ENCODE measurements at regions not wholly inside any gene's neighbourhood (a gene's known extent, or its start where the extent isn't known, plus 50 kb on each side); places are given as distances from the start of the nearest gene placed in this dataset.
A peak's percentile ranks its signal among the peaks of the same experiment; 100 is the strongest.
"Not testable (repeated sequence)": the region's sequence is repeated elsewhere in the genome, so short reads cannot be mapped to it uniquely, and the experiment has no call there.

DNA sequence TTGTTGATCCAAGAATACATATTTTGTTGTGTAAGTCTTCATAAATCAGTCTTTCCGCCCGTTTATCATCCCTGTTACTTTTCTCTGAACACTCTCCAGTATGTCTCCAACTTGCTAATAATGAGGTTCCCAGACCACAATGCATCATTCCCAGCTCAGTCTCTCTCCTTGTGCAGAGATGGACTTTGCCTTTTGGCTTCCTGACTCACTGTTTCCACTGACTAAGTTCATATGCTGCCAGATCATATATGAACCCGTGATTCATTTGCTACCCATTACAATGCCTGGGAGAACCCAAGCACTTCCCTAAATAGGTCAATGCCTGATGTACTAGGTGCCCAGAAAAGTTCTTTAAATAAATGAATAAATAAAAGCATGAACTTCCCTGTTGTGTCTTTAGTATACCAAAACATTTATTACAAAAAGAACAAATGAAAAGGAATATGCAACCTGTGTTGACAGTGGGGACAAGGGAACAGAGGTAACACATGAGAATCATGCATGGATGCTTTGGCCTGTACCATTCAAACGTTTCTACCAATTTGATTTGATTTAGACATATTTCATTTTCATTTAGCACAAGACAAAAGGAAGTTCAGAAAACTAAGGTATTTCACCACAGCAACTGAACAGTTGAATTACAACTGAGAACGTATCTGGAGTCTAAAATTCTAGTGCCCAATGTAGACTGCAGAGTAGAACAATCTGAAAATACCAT, 215.4 kb upstream of the HNRNPA3 start:
- no peaks in the 10 kb centered on the region for H3K36me3 Mint-ChIP-seq (ENCODE audit: low read depth)
- peak overlapping the region; percentile 78 for H3K27ac Mint-ChIP-seq
- H3K4me1 Mint-ChIP-seq (ENCODE audit: low read depth): peaks cover 24% of the 10 kb centered on the region
- DNase-seq (ENCODE audit: low spot score): no peak
- intact Hi-C loops (cut with micrococcal nuclease): loop anchor here (1.0 to 5.0 kb wide), 3 partner anchors 65 to 170 kb away; no protein-coding TSS in a partner anchor
- peaks cover 10% of the 10 kb centered on the region for H3K27me3 Mint-ChIP-seq (ENCODE audit: low read depth)
- H3K9me3 Mint-ChIP-seq: peaks cover 7% of the 10 kb centered on the region
- no peak overlapping the region for H3K4me3 Mint-ChIP-seq (ENCODE audit: low read depth)

DNA sequence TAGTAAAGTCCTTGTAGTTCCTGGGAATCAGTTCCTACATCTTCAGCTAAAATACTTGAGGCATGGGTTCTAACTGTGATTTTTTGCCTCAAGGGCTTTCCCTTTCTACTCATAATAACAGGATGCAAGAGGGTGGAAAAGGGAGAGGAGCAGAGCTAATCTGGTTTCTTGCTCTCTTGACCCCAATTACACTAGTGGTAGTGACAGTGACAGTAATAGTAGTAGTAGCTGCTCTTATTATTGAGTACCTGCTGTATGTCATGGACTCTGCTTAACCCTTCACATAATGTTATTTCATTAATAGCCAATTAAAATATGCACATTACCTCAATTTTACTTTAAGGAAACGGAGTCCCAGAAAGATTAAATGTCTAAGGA, 214.8 kb upstream of the HNRNPA3 start:
- peaks cover 24% of the 10 kb centered on the region for H3K4me1 Mint-ChIP-seq (ENCODE audit: low read depth)
- H3K27me3 Mint-ChIP-seq (ENCODE audit: low read depth): peaks cover 9% of the 10 kb centered on the region
- no peak for DNase-seq (ENCODE audit: low spot score)
- intact Hi-C loops (cut with micrococcal nuclease): loop anchor here (1.0 to 5.0 kb wide), 3 partner anchors 65 to 171 kb away; no protein-coding TSS in a partner anchor
- H3K9me3 Mint-ChIP-seq: peaks cover 7% of the 10 kb centered on the region
- H3K27ac Mint-ChIP-seq: peak overlapping the region; percentile 78
- H3K4me3 Mint-ChIP-seq (ENCODE audit: low read depth): no peak overlapping the region
- H3K36me3 Mint-ChIP-seq (ENCODE audit: low read depth): no peaks in the 10 kb centered on the region

DNA sequence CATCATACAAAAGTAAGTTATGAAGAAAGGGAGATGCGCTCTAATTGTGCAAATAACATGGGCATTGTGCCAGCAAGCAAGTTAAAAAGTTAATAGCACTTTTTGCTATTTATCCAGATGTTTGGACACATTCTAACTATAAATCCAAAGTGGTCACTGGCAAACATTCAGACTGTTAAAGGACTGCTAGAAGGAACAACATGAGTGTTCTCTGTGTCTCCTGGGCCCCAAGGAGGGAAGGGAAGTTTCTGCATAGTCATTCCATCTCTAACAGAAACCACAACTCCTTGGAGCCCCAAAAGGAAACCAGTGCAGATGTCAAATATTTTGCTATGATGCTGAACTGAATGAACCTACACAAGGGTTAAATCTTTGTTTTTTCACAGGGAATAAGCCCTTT, 213.3 kb upstream of the HNRNPA3 start:
- no peaks in the 10 kb centered on the region for H3K36me3 Mint-ChIP-seq (ENCODE audit: low read depth)
- intact Hi-C loops (cut with micrococcal nuclease): loop anchor here (5.0 kb wide), 1 partner anchor 148 kb away; no protein-coding TSS in a partner anchor
- peaks cover 24% of the 10 kb centered on the region for H3K4me1 Mint-ChIP-seq (ENCODE audit: low read depth)
- no peak for DNase-seq (ENCODE audit: low spot score)
- H3K9me3 Mint-ChIP-seq: no peaks in the 10 kb centered on the region
- no peaks in the 10 kb centered on the region for H3K27me3 Mint-ChIP-seq (ENCODE audit: low read depth)
- H3K27ac Mint-ChIP-seq: no peak overlapping the region
- no peak overlapping the region for H3K4me3 Mint-ChIP-seq (ENCODE audit: low read depth)

DNA sequence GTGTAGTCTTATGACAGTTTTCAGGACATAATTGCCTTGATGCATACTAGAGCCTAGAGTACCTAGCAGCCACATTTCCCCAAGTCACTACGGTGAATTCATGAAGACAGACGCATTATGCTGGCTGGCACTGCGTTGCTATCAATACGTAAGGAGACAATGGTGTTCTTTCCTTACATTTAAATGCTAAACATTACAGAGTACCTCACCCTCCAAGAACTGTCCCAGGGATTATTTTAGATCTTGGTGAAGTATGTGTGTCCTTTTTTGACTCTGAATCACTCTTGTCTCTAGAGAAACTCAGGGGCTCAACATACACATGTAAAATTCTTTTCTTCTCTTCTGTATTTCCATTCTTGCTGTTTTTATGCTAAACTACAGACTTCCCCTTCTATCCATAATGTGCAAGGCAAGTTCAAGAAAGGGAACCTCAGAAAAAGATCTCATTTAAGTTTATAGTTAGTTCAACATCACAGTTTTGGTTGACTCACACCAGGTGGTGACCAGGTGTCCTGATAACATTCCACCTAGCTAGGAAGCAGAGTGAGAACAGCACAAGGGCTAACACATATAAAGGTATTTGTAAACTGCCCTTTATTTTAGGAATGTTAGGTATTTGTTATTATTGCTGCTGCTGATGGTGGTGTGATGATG, 212.4 kb upstream of the HNRNPA3 start:
- Mint-ChIP-seq H3K9me3 (no peaks in the 10 kb centered on the region), H3K4me1 (ENCODE audit: low read depth) (peaks cover 24% of the 10 kb centered on the region), H3K36me3 (ENCODE audit: low read depth) (no peaks in the 10 kb centered on the region), H3K27ac (no peak overlapping the region), H3K27me3 (ENCODE audit: low read depth) (no peaks in the 10 kb centered on the region), H3K4me3 (ENCODE audit: low read depth) (no peak overlapping the region)
- DNase-seq (ENCODE audit: low spot score): no peak
- intact Hi-C loops (cut with micrococcal nuclease): no loop called here

DNA sequence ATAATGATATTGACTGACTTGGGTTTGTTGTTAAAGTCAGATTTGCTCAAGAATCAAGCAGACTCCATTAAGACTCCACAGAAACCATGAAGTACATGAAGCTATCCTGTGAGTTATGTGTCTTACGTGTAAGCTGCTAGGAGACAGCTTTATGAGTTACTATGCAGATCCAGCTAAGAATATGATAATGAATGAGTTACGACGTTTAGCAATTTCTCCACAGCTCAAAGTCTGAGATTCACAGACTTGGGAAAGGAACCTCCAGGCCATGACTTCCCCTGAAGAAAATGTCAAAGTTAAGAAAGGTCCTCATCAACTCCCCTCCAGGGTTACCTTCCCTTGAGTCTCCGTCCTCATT, 211.9 kb upstream of the HNRNPA3 start:
- no peaks in the 10 kb centered on the region for H3K36me3 Mint-ChIP-seq (ENCODE audit: low read depth)
- intact Hi-C loops (cut with micrococcal nuclease): no loop called here
- H3K4me1 Mint-ChIP-seq (ENCODE audit: low read depth): peaks cover 24% of the 10 kb centered on the region
- no peaks in the 10 kb centered on the region for H3K9me3 Mint-ChIP-seq
- no peak overlapping the region for H3K27ac Mint-ChIP-seq
- no peaks in the 10 kb centered on the region for H3K27me3 Mint-ChIP-seq (ENCODE audit: low read depth)
- no peak overlapping the region for H3K4me3 Mint-ChIP-seq (ENCODE audit: low read depth)
- no peak for DNase-seq (ENCODE audit: low spot score)

DNA sequence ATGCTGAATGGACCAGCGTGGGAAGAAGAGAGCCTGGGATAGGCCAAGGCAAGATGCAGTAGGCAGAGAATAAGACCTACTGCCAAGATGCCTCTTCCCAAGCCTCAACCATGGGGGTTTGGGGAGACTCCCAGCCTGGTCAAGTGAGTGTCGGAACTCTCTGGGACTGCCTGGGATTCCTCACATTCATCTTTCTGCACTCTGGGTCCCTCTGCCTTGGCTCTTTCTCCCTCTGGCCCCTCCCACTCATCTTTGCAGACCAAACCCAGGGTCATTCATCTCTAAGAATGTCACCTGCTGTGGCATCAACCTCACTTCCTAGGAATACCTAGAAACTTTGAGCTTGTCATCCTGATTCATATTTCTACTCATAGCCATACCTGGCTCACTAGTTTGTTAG, 211.3 kb upstream of the HNRNPA3 start:
- peaks cover 24% of the 10 kb centered on the region for H3K4me1 Mint-ChIP-seq (ENCODE audit: low read depth)
- DNase-seq (ENCODE audit: low spot score): no peak
- intact Hi-C loops (cut with micrococcal nuclease): no loop called here
- no peaks in the 10 kb centered on the region for H3K27me3 Mint-ChIP-seq (ENCODE audit: low read depth)
- H3K4me3 Mint-ChIP-seq (ENCODE audit: low read depth): no peak overlapping the region
- no peak overlapping the region for H3K27ac Mint-ChIP-seq
- no peaks in the 10 kb centered on the region for H3K36me3 Mint-ChIP-seq (ENCODE audit: low read depth)
- no peaks in the 10 kb centered on the region for H3K9me3 Mint-ChIP-seq

DNA sequence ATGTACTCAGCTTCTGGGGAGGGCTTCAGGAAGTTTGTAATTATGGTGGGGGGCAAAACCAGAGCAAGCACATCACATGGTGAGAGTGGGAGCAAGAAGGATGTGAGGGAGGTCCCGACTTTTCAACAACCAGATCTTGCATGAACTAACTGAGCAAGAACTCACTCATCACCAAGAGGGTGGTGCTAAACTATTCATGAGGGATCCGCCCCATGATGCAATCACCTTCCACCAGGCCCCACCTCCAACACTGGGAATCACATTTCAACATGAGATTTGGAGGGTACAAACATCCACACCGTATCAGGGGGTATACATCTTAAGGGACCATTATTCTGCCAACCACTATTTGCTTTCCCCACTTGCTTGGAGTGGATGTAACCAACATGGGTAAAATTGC, 209.6 kb upstream of the HNRNPA3 start:
- no peak overlapping the region for H3K27ac Mint-ChIP-seq
- no peaks in the 10 kb centered on the region for H3K36me3 Mint-ChIP-seq (ENCODE audit: low read depth)
- no peaks in the 10 kb centered on the region for H3K27me3 Mint-ChIP-seq (ENCODE audit: low read depth)
- intact Hi-C loops (cut with micrococcal nuclease): no loop called here
- DNase-seq (ENCODE audit: low spot score): no peak
- peaks cover 16% of the 10 kb centered on the region for H3K4me1 Mint-ChIP-seq (ENCODE audit: low read depth)
- H3K4me3 Mint-ChIP-seq (ENCODE audit: low read depth): no peak overlapping the region
- peaks cover 3% of the 10 kb centered on the region for H3K9me3 Mint-ChIP-seq

DNA sequence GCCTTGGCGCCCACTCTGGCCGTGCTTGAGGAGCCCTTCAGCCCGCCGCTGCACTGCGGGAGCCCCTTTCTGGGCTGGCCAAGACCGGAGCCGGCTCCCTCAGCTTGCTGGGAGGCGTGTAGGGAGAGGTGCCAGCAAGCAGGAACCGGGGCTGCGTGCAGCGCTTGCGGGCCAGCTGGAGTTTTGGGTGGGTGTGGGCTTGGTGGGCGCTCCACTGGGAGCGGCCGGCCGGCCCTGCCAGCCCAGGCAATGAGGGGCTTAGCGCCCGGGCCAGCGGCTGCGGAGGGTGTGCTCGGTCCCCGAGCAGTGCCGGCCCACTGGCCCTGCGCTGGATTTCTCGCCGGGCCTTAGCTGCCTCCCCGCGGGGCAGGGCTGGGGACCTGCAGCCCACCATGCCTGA, 204.9 kb upstream of the HNRNPA3 start:
- H3K36me3 Mint-ChIP-seq (ENCODE audit: low read depth); DNase-seq (ENCODE audit: low spot score); intact Hi-C loops (cut with micrococcal nuclease); H3K4me1 Mint-ChIP-seq (ENCODE audit: low read depth); H3K9me3 Mint-ChIP-seq; H3K4me3 Mint-ChIP-seq (ENCODE audit: low read depth); H3K27ac Mint-ChIP-seq: not testable (repeated sequence)
- peaks cover 17% of the 10 kb centered on the region for H3K27me3 Mint-ChIP-seq (ENCODE audit: low read depth)

DNA sequence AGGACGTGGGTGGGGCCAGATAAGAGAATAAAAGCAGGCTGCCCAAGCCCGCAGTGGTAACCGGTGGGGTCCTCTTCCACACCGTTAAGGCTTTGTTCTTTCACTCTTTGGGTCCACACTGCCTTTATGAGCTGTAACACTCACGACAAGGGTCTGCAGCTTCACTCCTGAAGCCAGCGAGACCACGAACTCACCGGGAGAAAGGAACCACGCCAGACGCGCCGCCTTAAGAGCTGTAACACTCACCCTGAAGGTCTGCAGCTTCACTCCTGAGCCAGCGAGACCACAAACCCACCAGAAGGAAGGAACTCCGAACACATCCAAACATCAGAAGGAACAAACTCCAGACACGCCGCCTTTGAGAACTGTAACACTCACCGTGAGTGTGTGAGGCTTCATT, 203.9 kb upstream of the HNRNPA3 start:
- H3K27ac Mint-ChIP-seq; H3K4me3 Mint-ChIP-seq (ENCODE audit: low read depth); intact Hi-C loops (cut with micrococcal nuclease): not testable (repeated sequence)

DNA sequence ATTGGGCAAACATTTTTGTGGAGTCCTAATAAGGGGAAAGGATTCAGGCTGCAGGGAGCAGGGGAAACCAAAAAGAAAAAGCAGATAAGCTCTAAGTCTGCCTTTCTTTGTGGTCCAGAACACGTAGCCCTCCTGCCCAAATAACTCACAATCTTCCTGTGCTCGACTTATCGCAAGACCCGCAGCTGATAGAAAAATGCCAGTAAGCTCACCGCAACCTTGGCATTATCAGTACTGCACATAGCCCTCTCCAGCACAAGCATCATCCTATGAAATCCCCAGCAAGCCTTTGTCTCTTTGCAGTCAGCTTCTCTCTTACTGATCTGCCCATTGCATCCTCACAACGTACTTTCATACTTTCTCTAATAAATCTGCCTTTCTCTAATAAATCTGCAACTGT, 202.4 kb upstream of the HNRNPA3 start:
- Mint-ChIP-seq H3K4me3 (ENCODE audit: low read depth) (no peak overlapping the region), H3K27me3 (ENCODE audit: low read depth) (peaks cover 24% of the 10 kb centered on the region), H3K4me1 (ENCODE audit: low read depth) (no peaks in the 10 kb centered on the region), H3K9me3 (peaks cover 3% of the 10 kb centered on the region), H3K27ac (no peak overlapping the region), H3K36me3 (ENCODE audit: low read depth) (no peaks in the 10 kb centered on the region)
- intact Hi-C loops (cut with micrococcal nuclease): no loop called here
- no peak for DNase-seq (ENCODE audit: low spot score)

More for the DNA sequence above, 203.9 kb upstream of the HNRNPA3 start:
- not testable (repeated sequence) for H3K4me1 Mint-ChIP-seq (ENCODE audit: low read depth); H3K9me3 Mint-ChIP-seq; H3K36me3 Mint-ChIP-seq (ENCODE audit: low read depth); DNase-seq (ENCODE audit: low spot score)
- peaks cover 21% of the 10 kb centered on the region for H3K27me3 Mint-ChIP-seq (ENCODE audit: low read depth)

DNA sequence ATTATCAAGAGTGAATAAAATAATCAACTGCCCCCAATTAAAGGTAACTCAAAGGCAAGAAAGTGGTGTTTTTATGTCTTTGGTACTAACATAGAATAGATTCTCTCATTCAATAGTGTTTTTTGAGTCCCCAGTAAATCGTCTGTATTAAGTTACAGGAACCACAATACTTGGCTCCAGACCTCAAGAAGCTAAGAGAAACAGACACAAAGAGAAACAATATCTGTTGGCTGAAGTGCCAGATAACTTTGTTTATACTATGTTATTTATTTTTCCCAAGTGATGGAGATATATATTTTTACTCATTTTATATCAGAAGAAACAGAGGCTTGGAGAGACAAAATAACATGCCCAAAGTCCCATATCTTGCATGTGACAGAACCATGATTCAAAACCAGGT, 201.7 kb upstream of the HNRNPA3 start:
- Mint-ChIP-seq H3K4me3 (ENCODE audit: low read depth) (no peak overlapping the region), H3K27ac (no peak overlapping the region), H3K27me3 (ENCODE audit: low read depth) (peaks cover 24% of the 10 kb centered on the region), H3K4me1 (ENCODE audit: low read depth) (no peaks in the 10 kb centered on the region), H3K9me3 (peaks cover 3% of the 10 kb centered on the region), H3K36me3 (ENCODE audit: low read depth) (no peaks in the 10 kb centered on the region)
- intact Hi-C loops (cut with micrococcal nuclease): no loop called here
- DNase-seq (ENCODE audit: low spot score): no peak

DNA sequence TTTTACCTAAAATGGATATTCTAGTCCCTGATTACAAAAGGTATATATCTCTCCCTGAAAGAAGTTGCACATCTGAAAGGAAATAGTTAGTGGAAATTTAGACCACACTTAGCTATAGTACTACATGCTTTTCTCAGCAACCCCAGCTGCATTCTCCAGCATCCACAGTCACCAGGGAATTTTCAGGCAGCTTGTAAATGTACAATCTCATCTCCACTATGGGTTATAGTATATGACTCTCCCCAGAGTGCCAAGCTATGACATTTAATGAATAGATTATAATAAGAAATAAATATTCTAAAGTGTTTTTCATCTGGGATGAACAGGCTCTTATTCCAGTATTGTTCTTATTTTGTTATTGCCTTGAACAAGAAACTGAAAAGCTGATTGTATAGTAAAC, 197.6 kb upstream of the HNRNPA3 start:
- Mint-ChIP-seq H3K4me1 (ENCODE audit: low read depth) (no peaks in the 10 kb centered on the region), H3K36me3 (ENCODE audit: low read depth) (no peaks in the 10 kb centered on the region), H3K9me3 (no peaks in the 10 kb centered on the region), H3K27me3 (ENCODE audit: low read depth) (peaks cover 29% of the 10 kb centered on the region), H3K27ac (no peak overlapping the region), H3K4me3 (ENCODE audit: low read depth) (no peak overlapping the region)
- DNase-seq (ENCODE audit: low spot score): no peak
- intact Hi-C loops (cut with micrococcal nuclease): no loop called here

DNA sequence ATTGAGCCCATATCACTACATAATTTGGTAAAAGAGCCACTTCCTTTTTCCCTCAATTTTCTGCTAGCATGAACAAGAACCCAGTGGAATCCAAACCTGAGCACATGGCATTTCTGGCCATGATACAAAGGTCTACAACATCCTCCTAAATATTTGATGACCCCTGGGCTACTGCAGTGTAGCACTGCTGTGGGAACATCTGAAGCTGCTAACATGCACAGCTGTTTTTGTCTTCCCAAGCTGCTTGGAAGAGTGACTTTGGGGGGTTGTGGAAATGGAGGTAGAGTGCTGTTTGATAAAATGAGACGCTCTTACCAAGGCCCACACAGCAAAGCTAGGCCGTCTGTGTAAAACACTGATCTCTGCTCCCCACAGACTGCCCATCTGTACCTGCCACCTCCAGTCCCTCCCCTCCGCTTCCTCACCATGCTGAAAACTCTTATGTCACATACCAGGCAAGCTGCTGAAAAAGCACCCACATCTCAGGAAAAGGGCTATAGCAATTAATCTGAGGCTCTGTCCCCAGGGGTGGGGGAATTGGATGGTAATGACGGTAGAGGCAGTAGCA, 197.2 kb upstream of the HNRNPA3 start:
- no peak overlapping the region for H3K27ac Mint-ChIP-seq
- intact Hi-C loops (cut with micrococcal nuclease): no loop called here
- no peak for DNase-seq (ENCODE audit: low spot score)
- no peaks in the 10 kb centered on the region for H3K4me1 Mint-ChIP-seq (ENCODE audit: low read depth)
- no peaks in the 10 kb centered on the region for H3K36me3 Mint-ChIP-seq (ENCODE audit: low read depth)
- no peaks in the 10 kb centered on the region for H3K9me3 Mint-ChIP-seq
- no peak overlapping the region for H3K4me3 Mint-ChIP-seq (ENCODE audit: low read depth)
- peaks cover 25% of the 10 kb centered on the region for H3K27me3 Mint-ChIP-seq (ENCODE audit: low read depth)
